ENCODE measurements at regions not wholly inside any gene's neighbourhood (a gene's known extent, or its start where the extent isn't known, plus 50 kb on each side); places are given as distances from the start of the nearest gene placed in this dataset.

DNA sequence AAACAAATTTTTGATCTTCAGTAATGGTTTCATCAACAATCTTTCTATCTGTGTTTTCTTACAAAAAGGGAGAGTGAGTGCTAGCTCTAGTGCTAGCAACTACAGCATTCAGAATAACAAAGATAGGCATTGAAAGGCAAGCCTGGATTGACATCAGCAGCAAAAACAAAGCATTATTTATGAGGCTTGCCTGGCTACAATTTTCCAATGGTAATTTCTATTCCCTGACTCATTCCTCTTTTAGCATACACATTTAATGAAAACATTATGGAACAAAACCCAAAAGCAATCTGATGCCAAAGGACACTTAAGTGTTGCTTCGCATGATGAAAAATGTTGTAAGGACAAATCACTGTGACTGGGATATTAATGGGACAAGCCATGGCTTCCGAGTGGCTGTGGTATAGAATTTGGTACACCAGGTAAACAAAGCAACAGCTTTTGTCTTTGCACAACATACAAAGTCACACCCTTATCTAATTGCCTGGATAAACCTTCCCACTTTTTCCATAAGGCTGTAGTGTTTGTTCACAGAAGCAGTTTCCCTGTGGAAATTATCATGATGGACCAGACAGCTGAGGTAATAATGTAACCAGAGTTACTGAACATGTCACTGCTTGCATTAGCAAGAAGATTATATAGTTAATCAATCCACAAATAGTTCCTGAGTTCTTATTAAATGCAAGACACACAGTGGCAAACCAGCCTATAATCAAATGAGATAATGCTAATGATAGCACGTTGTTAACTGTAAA lies 179.8 kb upstream of the EDIL3 start:
- H3K4me3 ChIP-seq (ENCODE audit: control insufficient read depth in 1 of 2, extremely low read depth in 1 of 2, low read length in 1 of 2) = no peak overlapping the region
- H3K27ac Mint-ChIP-seq = no peak overlapping the region
- ChIA-PET CTCF (no interaction called here), POLR2A (no interaction called here)
- no peak overlapping the region for H3K4me3 Mint-ChIP-seq
- DNase-seq (no peak), ATAC-seq (replicated peaks in 1 of 4) (no peak)
- H3K27ac ChIP-seq (ENCODE audit: low read length) = no peak overlapping the region
- no peaks in the 10 kb centered on the region for H3K9me3 ChIP-seq
- no CpG with 5 or more reads among the region's 3 CpGs for WGBS (ENCODE audit: insufficient coverage)
- no peaks in the 10 kb centered on the region for H3K27me3 Mint-ChIP-seq
- H3K36me3 ChIP-seq (ENCODE audit: control insufficient read depth in 2 of 2, extremely low read depth in 1 of 2, insufficient read depth in 1 of 2, low read length in 1 of 2) = no peaks in the 10 kb centered on the region
- H3K9me3 Mint-ChIP-seq = peaks cover 3 to 6% (median 3%) of the 10 kb centered on the region in 3 donors
- H3K4me1 ChIP-seq (ENCODE audit: control insufficient read depth in 1 of 2, extremely low read depth in 1 of 2, insufficient read depth in 2 of 2, low read length in 2 of 2) = no peaks in the 10 kb centered on the region
- no peaks in the 10 kb centered on the region for H3K27me3 ChIP-seq (replicated peaks in 1 of 2; ENCODE audit: control insufficient read depth in 2 of 2, extremely low read depth in 1 of 2, insufficient read depth in 2 of 2, low read length in 1 of 2)
- no peaks in the 10 kb centered on the region for H3K4me1 Mint-ChIP-seq
- no peaks in the 10 kb centered on the region for H3K36me3 Mint-ChIP-seq

DNA sequence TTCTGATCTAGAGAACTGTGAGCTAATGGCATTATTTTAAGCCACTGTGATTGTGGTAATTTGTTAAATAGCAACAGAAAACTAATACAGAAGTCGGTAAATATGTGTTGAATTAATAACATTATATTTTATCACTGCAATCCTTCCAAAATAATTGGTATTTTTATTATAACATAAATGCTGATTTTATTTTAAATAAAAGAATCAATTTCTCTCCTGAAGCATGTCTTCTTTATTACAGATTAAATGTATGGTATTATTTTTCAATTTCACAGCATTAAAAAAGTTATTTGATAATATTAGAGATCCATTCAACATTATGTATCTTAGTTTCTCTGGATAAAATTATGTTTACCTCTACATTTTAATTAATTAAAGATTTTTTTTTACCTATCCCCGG lies 165.5 kb upstream of the EDIL3 start:
- Mint-ChIP-seq H3K9me3 (peaks cover 2 to 11% (median 11%) of the 10 kb centered on the region in 3 donors), H3K27ac (no peak overlapping the region), H3K36me3 (no peaks in the 10 kb centered on the region), H3K27me3 (no peaks in the 10 kb centered on the region), H3K4me3 (no peak overlapping the region), H3K4me1 (no peaks in the 10 kb centered on the region)
- Histone ChIP-seq H3K4me3 (ENCODE audit: control insufficient read depth in 1 of 2, extremely low read depth in 1 of 2, low read length in 1 of 2) (no peak overlapping the region), H3K9me3 (no peaks in the 10 kb centered on the region), H3K36me3 (ENCODE audit: control insufficient read depth in 2 of 2, extremely low read depth in 1 of 2, insufficient read depth in 1 of 2, low read length in 1 of 2) (no peaks in the 10 kb centered on the region), H3K27ac (ENCODE audit: low read length) (no peak overlapping the region), H3K4me1 (ENCODE audit: control insufficient read depth in 1 of 2, extremely low read depth in 1 of 2, insufficient read depth in 2 of 2, low read length in 2 of 2) (no peaks in the 10 kb centered on the region), H3K27me3 (replicated peaks in 1 of 2; ENCODE audit: control insufficient read depth in 2 of 2, extremely low read depth in 1 of 2, insufficient read depth in 2 of 2, low read length in 1 of 2) (no peaks in the 10 kb centered on the region)
- CTCF ChIA-PET = no interaction called here
- WGBS (ENCODE audit: insufficient coverage) = no CpG with 5 or more reads among the region's 2 CpGs
- ATAC-seq (replicated peaks in 1 of 4) (no peak), DNase-seq (no peak)
- POLR2A ChIA-PET = no interaction called here

DNA sequence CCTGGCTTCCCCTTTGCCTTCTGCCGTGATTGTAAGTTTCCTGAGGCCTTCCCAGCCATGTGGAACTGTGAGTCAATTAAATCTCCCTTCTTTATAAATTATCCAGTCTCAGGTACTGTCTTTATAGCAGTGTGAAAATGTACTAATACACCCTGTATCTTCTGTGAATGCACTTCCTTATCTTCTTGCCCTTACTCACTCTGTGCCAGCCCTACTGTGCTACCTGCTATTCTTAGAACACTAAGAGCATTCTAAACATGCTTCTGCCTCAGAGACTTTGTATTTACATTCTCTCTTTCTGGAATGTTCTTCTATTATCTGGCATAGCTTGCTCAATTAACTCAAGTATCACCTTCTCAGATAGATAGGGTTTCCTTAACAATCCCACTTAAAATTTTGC lies 164.4 kb upstream of the EDIL3 start:
- no peak for DNase-seq
- Mint-ChIP-seq H3K27ac (no peak overlapping the region), H3K27me3 (no peaks in the 10 kb centered on the region), H3K4me3 (no peak overlapping the region), H3K9me3 (peaks cover 2 to 10% (median 7%) of the 10 kb centered on the region in 3 donors), H3K36me3 (no peaks in the 10 kb centered on the region), H3K4me1 (no peaks in the 10 kb centered on the region)
- no peak overlapping the region for H3K4me3 ChIP-seq (ENCODE audit: control insufficient read depth in 1 of 2, extremely low read depth in 1 of 2, low read length in 1 of 2)
- no peaks in the 10 kb centered on the region for H3K27me3 ChIP-seq (replicated peaks in 1 of 2; ENCODE audit: control insufficient read depth in 2 of 2, extremely low read depth in 1 of 2, insufficient read depth in 2 of 2, low read length in 1 of 2)
- ChIA-PET CTCF (no interaction called here), POLR2A (no interaction called here)
- no peaks in the 10 kb centered on the region for H3K4me1 ChIP-seq (ENCODE audit: control insufficient read depth in 1 of 2, extremely low read depth in 1 of 2, insufficient read depth in 2 of 2, low read length in 2 of 2)
- H3K27ac ChIP-seq (ENCODE audit: low read length) = no peak overlapping the region
- no peaks in the 10 kb centered on the region for H3K36me3 ChIP-seq (ENCODE audit: control insufficient read depth in 2 of 2, extremely low read depth in 1 of 2, insufficient read depth in 1 of 2, low read length in 1 of 2)
- ATAC-seq (replicated peaks in 1 of 4) = no peak
- no peaks in the 10 kb centered on the region for H3K9me3 ChIP-seq
- no CpG with 5 or more reads among the region's 1 CpG for WGBS (ENCODE audit: insufficient coverage)

DNA sequence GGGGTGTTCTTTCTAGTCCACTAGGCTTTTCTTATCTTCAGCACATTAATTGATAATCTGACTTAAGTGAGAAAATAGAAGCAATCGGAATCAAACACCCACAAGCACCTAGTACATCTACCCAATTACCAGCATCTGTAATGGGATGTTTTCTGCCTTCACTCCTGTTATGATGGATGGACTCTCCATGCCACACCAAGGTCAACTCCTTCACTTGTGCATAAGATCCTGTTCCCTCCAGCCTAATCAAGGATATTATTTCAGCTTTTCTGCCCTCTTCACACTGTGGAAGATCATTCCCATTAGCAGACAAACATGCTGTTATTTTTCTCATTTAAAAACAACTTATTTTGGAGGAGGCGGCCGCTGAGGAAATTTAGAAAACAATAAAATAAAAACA lies 162.0 kb upstream of the EDIL3 start:
- peaks cover 2 to 14% (median 11%) of the 10 kb centered on the region in 3 donors for H3K9me3 Mint-ChIP-seq
- H3K4me3 Mint-ChIP-seq = no peak overlapping the region
- H3K27me3 Mint-ChIP-seq = no peaks in the 10 kb centered on the region
- no peaks in the 10 kb centered on the region for H3K27me3 ChIP-seq (replicated peaks in 1 of 2; ENCODE audit: control insufficient read depth in 2 of 2, extremely low read depth in 1 of 2, insufficient read depth in 2 of 2, low read length in 1 of 2)
- H3K36me3 ChIP-seq (ENCODE audit: control insufficient read depth in 2 of 2, extremely low read depth in 1 of 2, insufficient read depth in 1 of 2, low read length in 1 of 2) = no peaks in the 10 kb centered on the region
- no peaks in the 10 kb centered on the region for H3K9me3 ChIP-seq
- no peak overlapping the region for H3K27ac ChIP-seq (ENCODE audit: low read length)
- no peak overlapping the region for H3K4me3 ChIP-seq (ENCODE audit: control insufficient read depth in 1 of 2, extremely low read depth in 1 of 2, low read length in 1 of 2)
- 90% methylated on average over 2 of the region's 3 CpGs for WGBS (ENCODE audit: insufficient coverage)
- no peaks in the 10 kb centered on the region for H3K36me3 Mint-ChIP-seq
- no peaks in the 10 kb centered on the region for H3K4me1 Mint-ChIP-seq
- POLR2A ChIA-PET = no interaction called here
- CTCF ChIA-PET = no interaction called here
- H3K27ac Mint-ChIP-seq = no peak overlapping the region
- DNase-seq (no peak), ATAC-seq (replicated peaks in 1 of 4) (no peak)
- no peaks in the 10 kb centered on the region for H3K4me1 ChIP-seq (ENCODE audit: control insufficient read depth in 1 of 2, extremely low read depth in 1 of 2, insufficient read depth in 2 of 2, low read length in 2 of 2)

DNA sequence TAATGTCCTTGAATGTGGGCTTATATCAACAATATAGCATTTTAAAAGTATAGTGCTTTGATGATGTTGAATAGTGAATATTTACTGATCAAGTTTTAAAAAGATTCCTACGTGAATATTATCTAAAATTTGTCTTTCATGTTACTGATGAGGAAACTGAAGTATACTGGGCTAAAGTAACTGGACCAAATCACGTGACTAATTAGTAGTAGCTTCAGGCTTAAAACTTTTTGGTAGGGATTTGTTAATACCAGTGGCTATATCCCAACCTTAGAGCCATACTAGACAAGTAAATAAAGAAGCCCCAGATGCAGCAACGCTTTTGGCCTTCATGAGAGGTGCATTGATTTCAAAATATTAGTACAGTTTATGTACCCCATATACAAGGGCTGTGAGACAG lies 152.1 kb upstream of the EDIL3 start:
- POLR2A ChIA-PET = no interaction called here
- no peaks in the 10 kb centered on the region for H3K4me1 Mint-ChIP-seq
- H3K36me3 Mint-ChIP-seq = no peaks in the 10 kb centered on the region
- Histone ChIP-seq H3K27me3 (replicated peaks in 1 of 2; ENCODE audit: control insufficient read depth in 2 of 2, extremely low read depth in 1 of 2, insufficient read depth in 2 of 2, low read length in 1 of 2) (no peaks in the 10 kb centered on the region), H3K27ac (ENCODE audit: low read length) (no peak overlapping the region), H3K36me3 (ENCODE audit: control insufficient read depth in 2 of 2, extremely low read depth in 1 of 2, insufficient read depth in 1 of 2, low read length in 1 of 2) (no peaks in the 10 kb centered on the region), H3K9me3 (no peaks in the 10 kb centered on the region), H3K4me3 (ENCODE audit: control insufficient read depth in 1 of 2, extremely low read depth in 1 of 2, low read length in 1 of 2) (no peak overlapping the region), H3K4me1 (ENCODE audit: control insufficient read depth in 1 of 2, extremely low read depth in 1 of 2, insufficient read depth in 2 of 2, low read length in 2 of 2) (no peaks in the 10 kb centered on the region)
- no CpG with 5 or more reads among the region's 3 CpGs for WGBS (ENCODE audit: insufficient coverage)
- CTCF ChIA-PET = interaction anchor here in 1 of 2 donors (0.6 kb wide), 1 partner anchor 9 kb away, joined by 3 read pairs; no protein-coding TSS in a partner anchor
- H3K27ac Mint-ChIP-seq = no peak overlapping the region
- H3K27me3 Mint-ChIP-seq = no peaks in the 10 kb centered on the region
- DNase-seq (no peak), ATAC-seq (replicated peaks in 1 of 4) (no peak)
- peaks cover 7 to 17% (median 14%) of the 10 kb centered on the region in 3 donors for H3K9me3 Mint-ChIP-seq
- no peak overlapping the region for H3K4me3 Mint-ChIP-seq

DNA sequence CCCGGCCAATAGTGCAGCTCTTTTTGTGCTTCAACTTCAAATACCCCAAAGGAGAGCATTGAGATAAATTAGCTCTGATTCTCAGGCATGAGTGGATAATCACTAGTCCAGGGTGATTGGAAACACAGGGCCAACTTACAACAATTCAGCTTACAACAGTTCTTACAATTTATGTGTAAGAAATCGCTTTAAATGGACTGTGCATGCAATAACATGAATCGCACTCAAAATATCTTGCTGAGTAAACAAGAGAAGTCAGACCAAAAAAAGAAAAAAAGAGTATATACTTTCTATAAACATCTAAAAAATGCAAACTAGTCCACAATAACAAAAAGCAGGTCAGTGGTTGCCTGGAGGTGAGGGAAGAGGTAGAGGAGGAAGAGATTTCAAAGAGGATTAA lies 150.6 kb upstream of the EDIL3 start:
- H3K9me3 ChIP-seq = no peaks in the 10 kb centered on the region
- ATAC-seq (replicated peaks in 1 of 4) (no peak), DNase-seq (no peak)
- H3K27ac ChIP-seq (ENCODE audit: low read length) = no peak overlapping the region
- no peak overlapping the region for H3K4me3 Mint-ChIP-seq
- no peaks in the 10 kb centered on the region for H3K27me3 ChIP-seq (replicated peaks in 1 of 2; ENCODE audit: control insufficient read depth in 2 of 2, extremely low read depth in 1 of 2, insufficient read depth in 2 of 2, low read length in 1 of 2)
- WGBS (ENCODE audit: insufficient coverage) = 80% methylated on average over 1 of the region's 3 CpGs
- ChIA-PET CTCF (no interaction called here), POLR2A (no interaction called here)
- H3K36me3 Mint-ChIP-seq = no peaks in the 10 kb centered on the region
- H3K9me3 Mint-ChIP-seq = peaks cover 0 to 13% (median 7%) of the 10 kb centered on the region in 3 donors
- H3K36me3 ChIP-seq (ENCODE audit: control insufficient read depth in 2 of 2, extremely low read depth in 1 of 2, insufficient read depth in 1 of 2, low read length in 1 of 2) = no peaks in the 10 kb centered on the region
- no peak overlapping the region for H3K27ac Mint-ChIP-seq
- H3K4me1 Mint-ChIP-seq = no peaks in the 10 kb centered on the region
- H3K27me3 Mint-ChIP-seq = no peaks in the 10 kb centered on the region
- no peaks in the 10 kb centered on the region for H3K4me1 ChIP-seq (ENCODE audit: control insufficient read depth in 1 of 2, extremely low read depth in 1 of 2, insufficient read depth in 2 of 2, low read length in 2 of 2)
- H3K4me3 ChIP-seq (ENCODE audit: control insufficient read depth in 1 of 2, extremely low read depth in 1 of 2, low read length in 1 of 2) = no peak overlapping the region

DNA sequence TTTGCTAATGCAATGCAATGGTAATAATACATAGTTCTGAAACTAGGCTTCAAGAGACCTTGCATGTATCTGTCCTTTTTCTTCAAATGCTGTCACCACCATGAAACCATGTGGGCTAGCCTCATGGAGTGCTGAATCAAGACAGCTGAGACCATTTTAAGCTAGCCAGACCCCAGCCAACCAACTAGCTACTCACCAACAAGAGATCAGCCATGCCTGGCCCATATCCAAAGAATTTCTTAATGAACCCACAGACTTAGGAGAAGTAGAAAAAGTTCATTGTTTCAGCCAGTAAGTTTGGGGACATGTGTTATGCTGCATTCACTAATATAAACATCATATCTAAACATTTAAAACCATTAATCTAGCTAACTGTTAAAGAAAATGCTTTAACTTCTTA lies 139.8 kb upstream of the EDIL3 start:
- CTCF ChIA-PET = no interaction called here
- Mint-ChIP-seq H3K4me3 (no peak overlapping the region), H3K36me3 (no peaks in the 10 kb centered on the region), H3K27ac (no peak overlapping the region), H3K4me1 (no peaks in the 10 kb centered on the region), H3K9me3 (peaks cover 3 to 7% (median 5%) of the 10 kb centered on the region in 3 donors), H3K27me3 (no peaks in the 10 kb centered on the region)
- ATAC-seq (replicated peaks in 1 of 4) (no peak), DNase-seq (no peak)
- no peaks in the 10 kb centered on the region for H3K36me3 ChIP-seq (ENCODE audit: control insufficient read depth in 2 of 2, extremely low read depth in 1 of 2, insufficient read depth in 1 of 2, low read length in 1 of 2)
- no peaks in the 10 kb centered on the region for H3K4me1 ChIP-seq (ENCODE audit: control insufficient read depth in 1 of 2, extremely low read depth in 1 of 2, insufficient read depth in 2 of 2, low read length in 2 of 2)
- H3K9me3 ChIP-seq = no peaks in the 10 kb centered on the region
- no peak overlapping the region for H3K27ac ChIP-seq (ENCODE audit: low read length)
- no peaks in the 10 kb centered on the region for H3K27me3 ChIP-seq (replicated peaks in 1 of 2; ENCODE audit: control insufficient read depth in 2 of 2, extremely low read depth in 1 of 2, insufficient read depth in 2 of 2, low read length in 1 of 2)
- no peak overlapping the region for H3K4me3 ChIP-seq (ENCODE audit: control insufficient read depth in 1 of 2, extremely low read depth in 1 of 2, low read length in 1 of 2)
- POLR2A ChIA-PET = no interaction called here

All from T-cell (primary cell).